SK-N-MC (cell line): ENCODE measurements at regions not wholly inside any gene's neighbourhood (a gene's known extent, or its start where the extent isn't known, plus 50 kb on each side); places are given as distances from the start of the nearest gene placed in this dataset.

Source experiments
- EZH2 ChIP-seq: fragments of 200-600 bp; sonication (generic); IDR thresholded peaks from one replicate; pipeline ENCODE4 v1.6.1; 2017; ENCODE audit warnings: antibody characterized with exemption
- POLR2AphosphoS5 ChIP-seq: IDR thresholded peaks from 2 replicates; pipeline ENCODE4 v1.6.1; 2012; ENCODE audit warnings: mild to moderate bottlenecking, low read depth, low read length, borderline replicate concordance

DNA sequence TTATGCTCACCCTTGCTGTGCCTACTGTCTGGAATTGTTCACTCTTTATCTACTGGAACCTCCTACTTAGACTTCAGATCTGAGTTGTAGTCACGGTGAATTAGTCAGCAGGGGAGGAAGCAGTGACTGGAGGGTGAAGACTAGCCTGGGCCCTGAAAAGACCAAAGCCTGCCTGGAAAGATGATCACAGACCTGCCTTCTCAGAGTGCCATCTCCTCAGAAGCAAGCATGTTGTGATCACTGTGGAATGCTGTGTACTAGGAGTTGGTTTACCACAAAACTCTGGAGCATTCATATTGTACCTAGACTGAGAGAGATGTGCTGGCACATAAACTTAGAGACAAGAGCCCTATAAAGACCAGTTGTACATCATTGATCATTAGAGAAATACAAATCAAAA is 100.7 kb upstream of the SCN10A start:
- TF ChIP-seq POLR2AphosphoS5 (no peak), EZH2 (no peak)
